GM12872 (cell line): ENCODE measurements at regions not wholly inside any gene's neighbourhood (a gene's known extent, or its start where the extent isn't known, plus 50 kb on each side); places are given as distances from the start of the nearest gene placed in this dataset.

ENCODE experiments used
- TF ChIP-seq, protein P1 (sequence below): IDR thresholded peaks from 3 replicates; pipeline ENCODE4 v1.5.1; 2011; ENCODE audit warnings: low read depth, mild to moderate bottlenecking, low read length, moderate library complexity; ENCODE audit not compliant: insufficient read depth

DNA sequence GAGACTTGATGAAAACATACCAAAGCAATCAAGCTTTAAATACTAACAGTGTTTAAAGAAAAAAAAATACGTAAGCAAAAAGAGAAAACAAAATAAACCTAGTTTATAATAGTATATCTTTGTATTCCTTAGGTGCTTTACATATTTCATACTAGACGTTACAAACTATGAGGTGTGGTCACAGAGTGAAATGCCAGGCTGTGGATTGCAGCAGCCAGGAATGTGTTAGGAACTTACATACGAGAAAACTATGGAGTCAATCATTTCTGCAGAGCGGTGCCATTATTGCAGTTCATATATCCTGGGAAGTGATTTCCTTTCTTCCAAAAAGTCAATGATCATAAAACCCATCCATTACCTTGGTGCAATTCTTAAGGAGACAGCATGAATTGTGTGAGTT is 443.6 kb upstream of the GRAMD2B start:
- TF ChIP-seq, protein P1, sequence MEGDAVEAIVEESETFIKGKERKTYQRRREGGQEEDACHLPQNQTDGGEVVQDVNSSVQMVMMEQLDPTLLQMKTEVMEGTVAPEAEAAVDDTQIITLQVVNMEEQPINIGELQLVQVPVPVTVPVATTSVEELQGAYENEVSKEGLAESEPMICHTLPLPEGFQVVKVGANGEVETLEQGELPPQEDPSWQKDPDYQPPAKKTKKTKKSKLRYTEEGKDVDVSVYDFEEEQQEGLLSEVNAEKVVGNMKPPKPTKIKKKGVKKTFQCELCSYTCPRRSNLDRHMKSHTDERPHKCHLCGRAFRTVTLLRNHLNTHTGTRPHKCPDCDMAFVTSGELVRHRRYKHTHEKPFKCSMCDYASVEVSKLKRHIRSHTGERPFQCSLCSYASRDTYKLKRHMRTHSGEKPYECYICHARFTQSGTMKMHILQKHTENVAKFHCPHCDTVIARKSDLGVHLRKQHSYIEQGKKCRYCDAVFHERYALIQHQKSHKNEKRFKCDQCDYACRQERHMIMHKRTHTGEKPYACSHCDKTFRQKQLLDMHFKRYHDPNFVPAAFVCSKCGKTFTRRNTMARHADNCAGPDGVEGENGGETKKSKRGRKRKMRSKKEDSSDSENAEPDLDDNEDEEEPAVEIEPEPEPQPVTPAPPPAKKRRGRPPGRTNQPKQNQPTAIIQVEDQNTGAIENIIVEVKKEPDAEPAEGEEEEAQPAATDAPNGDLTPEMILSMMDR: no peak

- TF ChIP-seq, protein P1: no peak
These were observed 442.2 kb upstream of the GRAMD2B start for GRCh38 chr5:125981016-125981415.

- TF ChIP-seq, protein P1: no peak
These were observed 435.4 kb upstream of the GRAMD2B start for GRCh38 chr5:125987677-125988255.

DNA sequence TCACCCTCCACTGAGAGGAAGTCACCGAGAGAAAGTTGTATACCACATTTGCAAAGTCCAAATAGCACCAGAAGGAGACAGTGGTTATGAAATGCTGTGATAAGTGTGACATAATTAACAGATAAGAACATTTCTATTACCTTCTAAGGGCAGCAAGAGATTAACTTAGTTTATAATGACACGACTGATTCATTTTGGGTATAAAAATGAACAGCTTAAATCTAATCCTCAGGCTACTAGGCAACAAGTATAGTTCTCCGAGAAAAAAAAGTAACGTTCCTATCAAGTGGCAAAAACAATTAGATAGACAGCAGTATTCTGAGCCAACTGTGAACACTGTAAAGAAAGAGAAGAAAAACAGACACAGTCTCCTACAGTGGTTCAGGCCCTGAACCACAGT is 431.2 kb upstream of the GRAMD2B start:
- TF ChIP-seq, protein P1: no peak

GRCh38 chr5:126000507-126000906 is 422.7 kb upstream of the GRAMD2B start:
- TF ChIP-seq, protein P1: no peak

DNA sequence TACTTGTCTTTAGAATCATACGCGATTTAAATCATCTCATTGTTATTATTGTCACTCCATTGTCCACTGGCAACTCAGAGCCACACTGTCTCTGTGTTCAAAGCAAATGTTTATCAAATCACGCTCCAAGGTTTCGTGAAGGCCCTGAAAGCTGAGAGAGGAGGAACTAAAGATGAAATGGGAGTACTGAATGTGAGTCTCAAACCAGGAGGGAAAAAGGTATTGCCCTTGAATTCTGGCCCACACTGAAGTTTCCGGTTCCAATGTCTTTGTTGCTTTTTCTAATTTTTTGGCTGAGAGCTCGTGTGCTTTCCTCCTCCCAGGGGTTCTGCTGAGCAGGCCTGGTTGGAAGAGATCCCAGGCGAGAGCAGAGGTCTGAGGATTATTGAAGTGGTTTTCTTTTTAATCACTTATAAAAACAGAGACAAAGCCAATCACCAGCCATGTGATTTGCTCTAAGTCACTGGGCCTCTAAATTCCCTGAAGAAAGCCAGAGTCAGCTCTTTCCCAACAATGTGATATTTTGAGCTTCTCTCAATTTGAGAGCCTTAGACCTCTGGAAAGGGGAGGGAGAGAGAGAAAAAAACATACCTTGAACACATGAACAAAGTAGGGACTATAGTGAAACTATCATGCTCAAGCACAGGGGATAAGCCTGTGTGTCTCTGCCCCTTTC is 420.8 kb upstream of the GRAMD2B start:
- TF ChIP-seq, protein P1: no peak

GRCh38 chr5:126003309-126003708 is 419.9 kb upstream of the GRAMD2B start:
- TF ChIP-seq, protein P1: no peak

- TF ChIP-seq, protein P1: no peak
These were observed 418.6 kb upstream of the GRAMD2B start for GRCh38 chr5:126004636-126005035.
